GM12878 (cell line): ENCODE measurements at regions not wholly inside any gene's neighbourhood (a gene's known extent, or its start where the extent isn't known, plus 50 kb on each side); places are given as distances from the start of the nearest gene placed in this dataset.
A peak's percentile ranks its signal among the peaks of the same experiment; 100 is the strongest.

ENCODE experiments used
- ATAC-seq: fragments of 200-7000 bp; cut with Tn5 transposase; 3 replicates; pipeline ENCODE4 v1.9.1; 2020; ENCODE audit warnings: mild to moderate bottlenecking, moderate library complexity
- BruUV-seq: library from RNA; stranded (reverse); fragments of 400-500 nt; replicated peaks from 2 replicates; lab custom pipeline; 2021; lab: Mats Ljungman, UMichigan
- CTCF ChIA-PET: fragments of 300-600 bp; sonication (Branson Sonifier 250); formaldehyde crosslinking; extraction: SDS; loops from one replicate; lab custom pipeline; 2021; ENCODE audit warnings: inconsistent platforms; lab: Yijun Ruan, JAX
- POLR2A ChIA-PET: fragments of 350-600 bp; formaldehyde crosslinking; extraction: SDS; loops from one replicate; lab custom pipeline; 2021; ENCODE audit warnings: inconsistent platforms; lab: Charles Lee
- RAD21 ChIA-PET: fragments of 300-600 bp; sonication (Branson Sonifier 250); formaldehyde crosslinking; loops from one replicate; lab custom pipeline; 2023; ENCODE audit warnings: antibody characterized with exemption; ENCODE audit not compliant: unreplicated experiment; lab: Charles Lee
- SMC1A ChIA-PET: fragments of 300-600 bp; sonication (Branson Sonifier 250); formaldehyde crosslinking; loops from one replicate; lab custom pipeline; 2023; ENCODE audit not compliant: unreplicated experiment, uncharacterized antibody; lab: Charles Lee
- DNase-seq: peaks from one replicate; pipeline ENCODE4 v3.0.0-alpha.2; 2011; ENCODE audit warnings: low read depth, low spot score
- FAIRE-seq: peaks from 3 replicates; lab custom pipeline; 2011; peaks lifted over from hg19 to GRCh38; lab: Jason Lieb, UNC
- H2AFZ ChIP-seq: 2 replicates; pipeline ENCODE4 v1.6.0; 2011; ENCODE audit warnings: low read depth, low read length, control low read depth; ENCODE audit not compliant: control insufficient read depth
- H3K27ac ChIP-seq: 2 replicates; pipeline ENCODE4 v1.5.1; 2011; ENCODE audit warnings: control low read depth; ENCODE audit not compliant: control insufficient read depth, insufficient read depth
- H3K27me3 ChIP-seq, 2 experiments: replicated peaks in 1 of 2; 2 replicates each; pipeline versions ENCODE4 v1.6.0 to v1.6.1; 2011; ENCODE audit warnings: low read length in 1 of 2; ENCODE audit not compliant: control insufficient read depth in 2 of 2, insufficient read depth in 2 of 2
- H3K36me3 ChIP-seq, 2 experiments: 2 replicates each; pipeline ENCODE4 v1.5.1; 2011; ENCODE audit warnings: low read length in 1 of 2; ENCODE audit not compliant: control insufficient read depth in 2 of 2, insufficient read depth in 2 of 2
- H3K4me1 ChIP-seq: 2 replicates; pipeline ENCODE4 v1.6.1; 2011; ENCODE audit warnings: mild to moderate bottlenecking, low read length, moderate library complexity, mixed read lengths; ENCODE audit not compliant: control insufficient read depth, insufficient read depth
- H3K4me2 ChIP-seq: 2 replicates; pipeline ENCODE4 v1.6.0; 2011; ENCODE audit warnings: control low read depth; ENCODE audit not compliant: control insufficient read depth, insufficient read depth
- H3K4me3 ChIP-seq: fragments of 200-600 bp; sonication (generic); 2 replicates; pipeline ENCODE4 v1.5.1; 2016
- H3K79me2 ChIP-seq: 2 replicates; pipeline ENCODE4 v1.6.0; 2011; ENCODE audit warnings: low read length; ENCODE audit not compliant: control insufficient read depth, insufficient read depth
- H3K9ac ChIP-seq: 2 replicates; pipeline ENCODE4 v1.8.0; 2011; ENCODE audit warnings: low read length, control low read depth, mixed read lengths; ENCODE audit not compliant: control insufficient read depth, insufficient read depth
- H3K9me3 ChIP-seq: replicated peaks from 3 replicates; pipeline ENCODE4 v1.5.1; 2011; ENCODE audit warnings: mild to moderate bottlenecking, low read length; ENCODE audit not compliant: control insufficient read depth, insufficient read depth
- H4K20me1 ChIP-seq: 2 replicates; pipeline ENCODE4 v1.6.0; 2011; ENCODE audit not compliant: control insufficient read depth, insufficient read depth
- BHLHE40 ChIP-seq, 2 experiments: fragments of 450-650 bp in 1 of 2; IDR thresholded peaks; 2 replicates each; pipeline ENCODE4 v1.6.1; 2011 to 2017; ENCODE audit warnings: low read depth in 2 of 2, borderline replicate concordance in 1 of 2, improper control_type of control experiment in 1 of 2, low read length in 1 of 2, mild to moderate bottlenecking in 1 of 2
- CBFB ChIP-seq: IDR thresholded peaks from 2 replicates; pipeline ENCODE4 v1.6.1; 2016; ENCODE audit warnings: antibody characterized with exemption, low read depth
- NR2C2 ChIP-seq: IDR thresholded peaks from 2 replicates; pipeline ENCODE4 v1.6.1; 2011; ENCODE audit warnings: borderline replicate concordance, low read depth; ENCODE audit not compliant: control insufficient read depth, insufficient read length
- RAD21 ChIP-seq: IDR thresholded peaks from 2 replicates; pipeline ENCODE4 v1.6.1; 2011; ENCODE audit warnings: mild to moderate bottlenecking, low read depth, low read length, moderate library complexity; ENCODE audit not compliant: insufficient read depth
- SMC3 ChIP-seq: IDR thresholded peaks from 2 replicates; pipeline ENCODE4 v1.6.1; 2011; ENCODE audit warnings: low read length, improper control_type of control experiment, borderline replicate concordance
- ZNF384 ChIP-seq: IDR thresholded peaks from 2 replicates; pipeline ENCODE4 v1.6.1; 2012; ENCODE audit warnings: low read depth, mild to moderate bottlenecking, low read length, improper control_type of control experiment, borderline replicate concordance
- WGBS: methylation state at CpG from one replicate; pipeline ENCODE4 v1.1.6; 2016; ENCODE audit warnings: low lambda C conversion rate; ENCODE audit not compliant: insufficient replicate concordance, insufficient coverage; ENCODE audit errors: missing lambda C conversion rate; 5-methylcytosine and 5-hydroxymethylcytosine counted together
- in situ Hi-C: fragments of 300-500 bp; cut with MboI; formaldehyde crosslinking; loops from 9 replicates; pipeline ENCODE4 v1.14.3; 2018; ENCODE audit warnings: mixed read lengths
- intact Hi-C: fragments of 100-400 bp; cut with micrococcal nuclease; formaldehyde crosslinking; loops from one replicate; pipeline ENCODE4 v1.14.2; 2022; ENCODE audit not compliant: unreplicated experiment
- TF ChIP-seq, protein P1 (sequence below), 3 experiments: IDR thresholded peaks in 2 of 3; conservative IDR thresholded peaks in 1 of 3; 2 replicates each; pipeline ENCODE4 v1.5.1; 2011; ENCODE audit warnings: low read depth in 3 of 3, low read length in 3 of 3, mild to moderate bottlenecking in 3 of 3, control low read depth in 2 of 3, moderate library complexity in 2 of 3, inconsistent platforms in 1 of 3, mixed read lengths in 1 of 3; ENCODE audit not compliant: control insufficient read depth in 2 of 3, insufficient read depth in 1 of 3; ENCODE audit errors: extremely low read depth in 1 of 3

DNA sequence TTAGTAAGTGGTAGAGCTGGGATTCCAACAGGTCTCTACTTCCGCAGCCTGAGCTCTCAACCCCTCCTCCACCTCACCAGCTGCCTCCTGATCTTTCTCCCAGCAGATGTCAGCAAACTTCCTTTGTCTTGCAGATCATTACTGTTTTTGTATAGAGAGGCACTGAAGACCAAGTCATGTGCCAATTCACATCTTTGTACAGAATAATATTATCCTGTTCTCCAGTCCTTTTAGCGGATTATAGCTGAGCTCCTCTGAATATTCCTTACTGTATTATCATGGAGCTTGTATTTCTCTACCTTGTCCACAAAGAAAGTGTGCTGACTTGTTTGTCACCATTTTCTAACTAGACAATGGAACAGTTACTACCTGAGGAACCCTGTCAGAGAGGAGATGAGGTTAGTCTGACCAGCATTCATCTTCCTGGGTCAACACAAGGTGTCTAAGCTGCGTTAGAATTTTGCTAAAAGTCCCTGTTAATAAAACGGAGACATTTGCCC is 142.3 kb upstream of the ARHGAP5 start:
- Histone ChIP-seq H3K36me3 (no peaks in the 10 kb centered on the region), H3K4me1 (no peaks in the 10 kb centered on the region), H4K20me1 (no peaks in the 10 kb centered on the region), H3K79me2 (no peaks in the 10 kb centered on the region), H3K27ac (no peak overlapping the region), H3K4me2 (no peak overlapping the region), H2AFZ (no peak overlapping the region), H3K9me3 (no peaks in the 10 kb centered on the region), H3K4me3 (no peak overlapping the region), H3K27me3 (no peaks in the 10 kb centered on the region), H3K9ac (no peak overlapping the region)
- CTCF ChIA-PET = interaction anchor here (0.7 to 3.2 kb wide), 11 partner anchors 8 to 536 kb away, joined by 3 to 35 read pairs (median 4); no protein-coding TSS in a partner anchor
- BruUV-seq = no TSS peak
- 42% methylated on average over 4 of the region's 4 CpGs for WGBS
- ATAC-seq = no peak
- FAIRE-seq = no peak
- SMC1A ChIA-PET = interaction anchor here (0.7 to 2.0 kb wide), 8 partner anchors 8 to 424 kb away, joined by 3 to 8 read pairs (median 4); no protein-coding TSS in a partner anchor
- RAD21 ChIA-PET = interaction anchor here (0.9 to 1.3 kb wide), 7 partner anchors 136 to 320 kb away, joined by 3 to 10 read pairs (median 4); no protein-coding TSS in a partner anchor
- POLR2A ChIA-PET = interaction anchor here (0.6 kb wide), 1 partner anchor 308 kb away, joined by 3 read pairs; no protein-coding TSS in a partner anchor
- TF ChIP-seq NR2C2 = no peak
- no peak for TF ChIP-seq ZNF384
- TF ChIP-seq RAD21 = 0 out of 2 replicates have a peak, but pooled peaks have one; percentile 15
- TF ChIP-seq SMC3 = peak; percentile 17; the same call in 1 of the 2 replicates
- TF ChIP-seq, protein P1, sequence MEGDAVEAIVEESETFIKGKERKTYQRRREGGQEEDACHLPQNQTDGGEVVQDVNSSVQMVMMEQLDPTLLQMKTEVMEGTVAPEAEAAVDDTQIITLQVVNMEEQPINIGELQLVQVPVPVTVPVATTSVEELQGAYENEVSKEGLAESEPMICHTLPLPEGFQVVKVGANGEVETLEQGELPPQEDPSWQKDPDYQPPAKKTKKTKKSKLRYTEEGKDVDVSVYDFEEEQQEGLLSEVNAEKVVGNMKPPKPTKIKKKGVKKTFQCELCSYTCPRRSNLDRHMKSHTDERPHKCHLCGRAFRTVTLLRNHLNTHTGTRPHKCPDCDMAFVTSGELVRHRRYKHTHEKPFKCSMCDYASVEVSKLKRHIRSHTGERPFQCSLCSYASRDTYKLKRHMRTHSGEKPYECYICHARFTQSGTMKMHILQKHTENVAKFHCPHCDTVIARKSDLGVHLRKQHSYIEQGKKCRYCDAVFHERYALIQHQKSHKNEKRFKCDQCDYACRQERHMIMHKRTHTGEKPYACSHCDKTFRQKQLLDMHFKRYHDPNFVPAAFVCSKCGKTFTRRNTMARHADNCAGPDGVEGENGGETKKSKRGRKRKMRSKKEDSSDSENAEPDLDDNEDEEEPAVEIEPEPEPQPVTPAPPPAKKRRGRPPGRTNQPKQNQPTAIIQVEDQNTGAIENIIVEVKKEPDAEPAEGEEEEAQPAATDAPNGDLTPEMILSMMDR (IDR thresholded peaks at IDR 0.05 in 2 of 3, conservative IDR thresholded peaks at IDR 0.05 in 1 of 3; ENCODE audit: control insufficient read depth in 2 of 3, extremely low read depth in 1 of 3, insufficient read depth in 1 of 3, low read depth in 3 of 3, low read length in 3 of 3) = peak in 1 of 3 experiments; percentile 37; a peak in 2 of 6 replicates
- TF ChIP-seq BHLHE40 (IDR thresholded peaks at IDR 0.05; ENCODE audit: borderline replicate concordance in 1 of 2, low read depth in 2 of 2, low read length in 1 of 2) = peak in 1 of 2 experiments; percentile 21; a peak in 1 of 4 replicates
- TF ChIP-seq CBFB = no peak
- no peak for DNase-seq
- in situ Hi-C loops = loop anchor here (5.0 kb wide), 1 partner anchor 322 kb away; no protein-coding TSS in a partner anchor
- intact Hi-C loops = no loop called here
